PC-3 (cell line): ENCODE measurements at regions not wholly inside any gene's neighbourhood (a gene's known extent, or its start where the extent isn't known, plus 50 kb on each side); places are given as distances from the start of the nearest gene placed in this dataset.

Experiments used
- CTCF ChIP-seq: fragments of 300-600 bp; sonication (generic); conservative IDR thresholded peaks from 2 replicates; pipeline ENCODE4 v1.5.1; 2017; ENCODE audit warnings: antibody characterized with exemption, low read depth, mild to moderate bottlenecking, low read length
- EZH2 ChIP-seq: fragments of 300-600 bp; sonication (generic); IDR thresholded peaks from one replicate; pipeline ENCODE4 v1.6.1; 2017; ENCODE audit warnings: antibody characterized with exemption, mild to moderate bottlenecking, low read length; ENCODE audit not compliant: unreplicated experiment
- EZH2phosphoT487 ChIP-seq: fragments of 300-600 bp; sonication (generic); IDR thresholded peaks from 2 replicates; pipeline ENCODE4 v1.6.1; 2018; ENCODE audit warnings: mild to moderate bottlenecking, antibody characterized with exemption, low read length, borderline replicate concordance

- TF ChIP-seq CTCF, result no peak
- TF ChIP-seq EZH2, result no peak
- no peak for TF ChIP-seq EZH2phosphoT487
Observed at GRCh38 chr3:194893121-194893987, 207.7 kb downstream of the FAM43A start.
